Stomach (tissue), 8 donors: ENCODE measurements at regions not wholly inside any gene's neighbourhood (a gene's known extent, or its start where the extent isn't known, plus 50 kb on each side); places are given as distances from the start of the nearest gene placed in this dataset.

Source experiments
- DNase-seq, 2 donors: peaks; one replicate each; pipeline versions ENCODE4 v3.0.0 to v3.0.0-alpha.2; 2013 to 2019
- H3K27ac ChIP-seq, 5 donors: fragments of 200-600 bp in 4 of 5; sonication (generic) in 4 of 5; one replicate each; pipeline ENCODE4 v1.5.1; 2013 to 2019; ENCODE audit warnings: mild to moderate bottlenecking in 1 of 5, moderate library complexity in 1 of 5
- H3K27me3 ChIP-seq, 3 donors: fragments of 200-600 bp; sonication (generic); one replicate each; pipeline ENCODE4 v1.5.1; 2017 to 2019; ENCODE audit warnings: mixed run types in 1 of 3
- H3K36me3 ChIP-seq, 4 donors: fragments of 200-600 bp; sonication (generic); 1 replicate in 3 of 4; 2 replicates in 1 of 4; pipeline ENCODE4 v1.5.1; 2016 to 2019
- H3K4me1 ChIP-seq, 4 donors: fragments of 200-600 bp; sonication (generic); one replicate each; pipeline ENCODE4 v1.5.1; 2016 to 2019
- H3K4me3 ChIP-seq, 4 donors: fragments of 200-600 bp; sonication (generic) in 3 of 4; one replicate each; pipeline ENCODE4 v1.5.1; 2016 to 2019; ENCODE audit warnings: mild to moderate bottlenecking in 1 of 4
- H3K9me3 ChIP-seq, 4 donors: fragments of 200-600 bp; sonication (generic); one replicate each; pipeline ENCODE4 v1.5.1; 2016 to 2019
- CTCF ChIP-seq, 7 experiments: fragments of 450-650 bp in 4 of 7; fragments of 200-600 bp in 3 of 7; sonication (generic) in 3 of 7; IDR thresholded peaks; one replicate each; pipeline ENCODE4 v1.5.1; 2016 to 2019; ENCODE audit warnings: antibody characterized with exemption in 7 of 7, control low read depth in 2 of 7, mild to moderate bottlenecking in 1 of 7
- EP300 ChIP-seq: sonication (generic); formaldehyde crosslinking; IDR thresholded peaks from one replicate; pipeline ENCODE4 v1.6.1; 2017; ENCODE audit warnings: antibody characterized with exemption
- POLR2A ChIP-seq, 4 donors: fragments of 450-650 bp; IDR thresholded peaks; one replicate each; pipeline ENCODE4 v1.6.1; 2016; ENCODE audit warnings: antibody characterized with exemption in 4 of 4, control low read depth in 2 of 4, mild to moderate bottlenecking in 1 of 4, moderate library complexity in 1 of 4
- POLR2AphosphoS5 ChIP-seq, 3 donors: sonication (generic); formaldehyde crosslinking; IDR thresholded peaks; one replicate each; pipeline ENCODE4 v1.6.1; 2016; ENCODE audit warnings: antibody characterized with exemption in 3 of 3
- WGBS, 5 donors: extraction: QIAGEN DNeasy Blood & Tissue Kit in 3 of 5; methylation state at CpG; one replicate each; pipeline versions ENCODE4 v1.1.5 to v1.1.7; 2013 to 2018; 5-methylcytosine and 5-hydroxymethylcytosine counted together
- intact Hi-C: fragments of 100-400 bp; cut with DNase I; formaldehyde crosslinking; loops from one replicate; pipeline ENCODE4 v1.15.1; 2023; ENCODE audit warnings: low total_unique reads
- donor health status: healthy with polysubstance abuse.
- donor health status: Bipolar disorder and iron deficiency.
- donor health status: healthy.

GRCh38 chr1:65055747-65056146 is 89.4 kb upstream of the JAK1 start:
- no peak for TF ChIP-seq CTCF (IDR thresholded peaks at IDR 0.05)
- TF ChIP-seq EP300: no peak
- TF ChIP-seq POLR2AphosphoS5 (IDR thresholded peaks at IDR 0.05): no peak
- TF ChIP-seq POLR2A (IDR thresholded peaks at IDR 0.05): no peak
- H3K27ac ChIP-seq: peak overlapping the region in 2 of 5 donors; percentile 17
- intact Hi-C loops: no loop called here
- no peak overlapping the region for H3K4me3 ChIP-seq
- H3K9me3 ChIP-seq: no peaks in the 10 kb centered on the region
- peaks cover 4 to 70% (median 35%) of the 10 kb centered on the region in 4 donors for H3K4me1 ChIP-seq
- 81 to 96% (median 87%) methylated on average over 2 of the region's 2 CpGs for WGBS, 5 donors
- no peak for DNase-seq
- peaks cover 8 to 60% (median 48%) of the 10 kb centered on the region in 4 donors for H3K36me3 ChIP-seq
- no peaks in the 10 kb centered on the region for H3K27me3 ChIP-seq

- no peaks in the 10 kb centered on the region for H3K27me3 ChIP-seq
- H3K9me3 ChIP-seq: no peaks in the 10 kb centered on the region
- no peak overlapping the region for H3K4me3 ChIP-seq
- no peak for TF ChIP-seq CTCF (IDR thresholded peaks at IDR 0.05)
- TF ChIP-seq EP300: no peak
- TF ChIP-seq POLR2AphosphoS5 (IDR thresholded peaks at IDR 0.05): no peak
- no peak for TF ChIP-seq POLR2A (IDR thresholded peaks at IDR 0.05)
- no peak for DNase-seq
- intact Hi-C loops: no loop called here
- H3K4me1 ChIP-seq: peaks cover 0 to 69% (median 33%) of the 10 kb centered on the region in 4 donors
- H3K36me3 ChIP-seq: peaks cover 8 to 60% (median 48%) of the 10 kb centered on the region in 4 donors
- WGBS, 5 donors: 29 to 79% (median 44%) methylated on average over 1 of the region's 1 CpG
- peak overlapping the region in 2 of 5 donors; percentile 17 to 45 for H3K27ac ChIP-seq
These were observed 89.9 kb upstream of the JAK1 start for GRCh38 chr1:65056234-65056633.

- intact Hi-C loops: no loop called here
- peaks cover 8 to 60% (median 47%) of the 10 kb centered on the region in 4 donors for H3K36me3 ChIP-seq
- H3K4me3 ChIP-seq: no peak overlapping the region
- no peak for TF ChIP-seq EP300
- no peak for TF ChIP-seq POLR2A (IDR thresholded peaks at IDR 0.05)
- no peak for TF ChIP-seq POLR2AphosphoS5 (IDR thresholded peaks at IDR 0.05)
- TF ChIP-seq CTCF (IDR thresholded peaks at IDR 0.05): no peak
- H3K4me1 ChIP-seq: peaks cover 0 to 69% (median 35%) of the 10 kb centered on the region in 4 donors
- DNase-seq: no peak
- no peaks in the 10 kb centered on the region for H3K9me3 ChIP-seq
- 84 to 90% (median 84%) methylated on average over 3 of the region's 3 CpGs for WGBS, 5 donors
- no peak overlapping the region for H3K27ac ChIP-seq
- no peaks in the 10 kb centered on the region for H3K27me3 ChIP-seq
These were observed 90.5 kb upstream of the JAK1 start for GRCh38 chr1:65056866-65057265.

- H3K27me3 ChIP-seq: no peaks in the 10 kb centered on the region
- H3K4me1 ChIP-seq: peaks cover 16 to 94% (median 57%) of the 10 kb centered on the region in 4 donors
- no peaks in the 10 kb centered on the region for H3K9me3 ChIP-seq
- peak in 1 of 2 donors; percentile 60 for DNase-seq
- intact Hi-C loops: no loop called here
- TF ChIP-seq CTCF (IDR thresholded peaks at IDR 0.05): peak in 5 of 7 experiments; percentile 65 to 77 (median 74)
- TF ChIP-seq POLR2A (IDR thresholded peaks at IDR 0.05): no peak
- no peak for TF ChIP-seq EP300
- no peak for TF ChIP-seq POLR2AphosphoS5 (IDR thresholded peaks at IDR 0.05)
- WGBS, 5 donors: 17 to 25% (median 21%) methylated on average over 7 of the region's 7 CpGs
- H3K4me3 ChIP-seq: no peak overlapping the region
- H3K27ac ChIP-seq: peak overlapping the region in 1 of 5 donors; percentile 19
- peaks cover 8 to 37% (median 35%) of the 10 kb centered on the region in 4 donors for H3K36me3 ChIP-seq
These were observed 88.0 kb upstream of the AK4 start for GRCh38 chr1:65059930-65060538.
